ENCODE measurements at regions not wholly inside any gene's neighbourhood (a gene's known extent, or its start where the extent isn't known, plus 50 kb on each side); places are given as distances from the start of the nearest gene placed in this dataset.

DNA sequence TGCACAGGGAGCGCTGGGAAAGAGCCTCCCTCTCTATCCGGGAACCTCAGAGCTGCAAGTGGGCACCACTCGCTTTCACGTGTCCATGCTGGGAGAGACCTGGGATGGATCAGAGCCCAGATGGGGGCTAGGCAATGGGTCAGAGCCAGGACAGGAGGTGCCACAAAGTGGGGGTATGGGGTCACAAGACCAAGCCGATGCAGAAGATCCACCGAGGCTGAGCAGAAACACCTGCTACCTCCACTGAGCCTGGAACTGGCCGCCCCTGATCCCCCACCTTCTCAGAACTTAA lies 180.9 kb upstream of the SFSWAP start:
- H3K27ac ChIP-seq, result no peak overlapping the region
- ATAC-seq (no peak), DNase-seq (no peak)
- H3K36me3 ChIP-seq (replicated peaks in 1 of 2; ENCODE audit: insufficient read depth in 1 of 2, low read depth in 2 of 2), result no peaks in the 10 kb centered on the region
- WGBS, 2 donors, result 63 to 74% methylated on average over 3 to 7 of the region's 7 CpGs
- no peaks in the 10 kb centered on the region for H3K9me3 ChIP-seq
- no peak for TF ChIP-seq POLR2A (IDR thresholded peaks at IDR 0.05)
- TF ChIP-seq, protein P1, sequence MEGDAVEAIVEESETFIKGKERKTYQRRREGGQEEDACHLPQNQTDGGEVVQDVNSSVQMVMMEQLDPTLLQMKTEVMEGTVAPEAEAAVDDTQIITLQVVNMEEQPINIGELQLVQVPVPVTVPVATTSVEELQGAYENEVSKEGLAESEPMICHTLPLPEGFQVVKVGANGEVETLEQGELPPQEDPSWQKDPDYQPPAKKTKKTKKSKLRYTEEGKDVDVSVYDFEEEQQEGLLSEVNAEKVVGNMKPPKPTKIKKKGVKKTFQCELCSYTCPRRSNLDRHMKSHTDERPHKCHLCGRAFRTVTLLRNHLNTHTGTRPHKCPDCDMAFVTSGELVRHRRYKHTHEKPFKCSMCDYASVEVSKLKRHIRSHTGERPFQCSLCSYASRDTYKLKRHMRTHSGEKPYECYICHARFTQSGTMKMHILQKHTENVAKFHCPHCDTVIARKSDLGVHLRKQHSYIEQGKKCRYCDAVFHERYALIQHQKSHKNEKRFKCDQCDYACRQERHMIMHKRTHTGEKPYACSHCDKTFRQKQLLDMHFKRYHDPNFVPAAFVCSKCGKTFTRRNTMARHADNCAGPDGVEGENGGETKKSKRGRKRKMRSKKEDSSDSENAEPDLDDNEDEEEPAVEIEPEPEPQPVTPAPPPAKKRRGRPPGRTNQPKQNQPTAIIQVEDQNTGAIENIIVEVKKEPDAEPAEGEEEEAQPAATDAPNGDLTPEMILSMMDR (IDR thresholded peaks at IDR 0.05), result no peak
- H3K4me3 ChIP-seq, result no peak overlapping the region
- H3K4me1 ChIP-seq, result no peaks in the 10 kb centered on the region
- intact Hi-C loops (cut with DNase I), result no loop called here
- H3K27me3 ChIP-seq, result no peaks in the 10 kb centered on the region

DNA sequence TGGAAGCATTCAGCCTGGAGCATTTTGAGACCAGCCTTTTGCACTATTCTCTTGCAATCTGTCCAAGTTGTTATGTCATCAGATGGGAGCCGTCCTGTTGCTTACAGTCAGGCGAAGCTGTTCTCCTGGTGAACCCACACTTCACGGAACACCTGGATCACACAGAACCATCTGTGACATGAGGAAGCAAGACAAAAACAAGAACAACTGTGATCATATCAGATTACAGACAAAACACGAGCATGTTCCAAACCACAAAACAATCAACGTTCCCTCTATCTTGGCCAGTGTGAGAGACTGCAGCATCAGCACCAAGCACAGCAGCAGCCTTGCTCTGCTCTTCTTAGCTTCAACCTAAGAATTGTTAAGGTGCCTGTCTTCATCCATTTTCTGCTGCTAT lies 180.5 kb upstream of the SFSWAP start:
- Histone ChIP-seq H3K9me3 (no peaks in the 10 kb centered on the region), H3K4me3 (no peak overlapping the region), H3K36me3 (replicated peaks in 1 of 2; ENCODE audit: insufficient read depth in 1 of 2, low read depth in 2 of 2) (no peaks in the 10 kb centered on the region), H3K27ac (no peak overlapping the region), H3K27me3 (no peaks in the 10 kb centered on the region), H3K4me1 (no peaks in the 10 kb centered on the region)
- intact Hi-C loops (cut with DNase I), result no loop called here
- 41 to 53% methylated on average over 5 of the region's 5 CpGs for WGBS, 2 donors
- ATAC-seq (no peak), DNase-seq (no peak)
- TF ChIP-seq, protein P1 (IDR thresholded peaks at IDR 0.05), result no peak

DNA sequence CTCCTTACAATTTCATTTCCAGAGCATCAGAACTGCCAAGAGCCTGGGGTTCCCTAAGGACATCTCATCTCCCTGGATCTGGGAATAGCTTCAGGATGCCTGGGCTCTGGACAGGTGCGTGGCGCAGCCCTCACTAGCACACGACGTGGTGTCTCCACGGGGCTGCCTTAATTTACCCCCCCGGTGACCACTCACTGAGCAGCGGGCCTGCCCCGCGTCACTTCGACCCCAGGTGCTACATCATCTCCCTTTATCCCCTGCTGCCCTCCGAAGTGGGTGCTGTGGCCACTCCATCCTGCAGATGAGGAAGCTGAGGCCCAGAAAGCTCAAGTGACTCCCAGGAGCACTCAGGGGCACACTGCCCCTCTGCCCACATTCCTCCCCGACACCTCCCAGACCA lies 177.8 kb upstream of the SFSWAP start:
- H3K9me3 ChIP-seq, result no peaks in the 10 kb centered on the region
- ATAC-seq (no peak), DNase-seq (no peak)
- no peaks in the 10 kb centered on the region for H3K36me3 ChIP-seq (replicated peaks in 1 of 2; ENCODE audit: insufficient read depth in 1 of 2, low read depth in 2 of 2)
- no peak for TF ChIP-seq POLR2A (IDR thresholded peaks at IDR 0.05)
- TF ChIP-seq, protein P1 (IDR thresholded peaks at IDR 0.05), result no peak
- no peak overlapping the region for H3K27ac ChIP-seq
- WGBS, 2 donors, result 60 to 90% methylated on average over 12 of the region's 12 CpGs
- H3K4me1 ChIP-seq, result no peaks in the 10 kb centered on the region
- H3K4me3 ChIP-seq, result no peak overlapping the region
- no peaks in the 10 kb centered on the region for H3K27me3 ChIP-seq
- intact Hi-C loops (cut with DNase I), result no loop called here

DNA sequence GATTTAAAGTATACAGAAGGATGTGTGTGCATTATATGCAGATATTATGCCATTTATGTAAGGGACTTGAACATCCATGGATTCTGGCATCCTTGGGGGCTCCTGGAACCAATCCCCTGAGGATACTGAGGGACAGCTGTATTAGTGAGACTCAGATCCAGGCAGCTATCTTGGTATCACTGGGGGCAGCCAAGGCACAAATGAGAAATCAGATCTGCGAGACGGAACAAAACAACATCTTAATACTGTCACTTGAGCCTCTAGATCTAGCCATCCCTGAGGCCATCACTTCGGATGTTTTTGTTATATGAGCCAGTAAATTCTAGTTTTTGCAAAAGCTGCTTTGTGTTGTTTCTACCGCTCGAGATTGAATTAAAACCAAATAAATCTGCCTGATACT lies 175.1 kb upstream of the SFSWAP start:
- H3K4me1 ChIP-seq, result no peaks in the 10 kb centered on the region
- no peak overlapping the region for H3K4me3 ChIP-seq
- WGBS, 2 donors, result 79 to 82% methylated on average over 5 of the region's 5 CpGs
- no peaks in the 10 kb centered on the region for H3K9me3 ChIP-seq
- no peak overlapping the region for H3K27ac ChIP-seq
- TF ChIP-seq POLR2A (IDR thresholded peaks at IDR 0.05), result no peak
- TF ChIP-seq, protein P1 (IDR thresholded peaks at IDR 0.05), result no peak
- no peaks in the 10 kb centered on the region for H3K27me3 ChIP-seq
- no peaks in the 10 kb centered on the region for H3K36me3 ChIP-seq (replicated peaks in 1 of 2; ENCODE audit: insufficient read depth in 1 of 2, low read depth in 2 of 2)
- DNase-seq, result no peak
- intact Hi-C loops (cut with DNase I), result no loop called here
- no peak for ATAC-seq

DNA sequence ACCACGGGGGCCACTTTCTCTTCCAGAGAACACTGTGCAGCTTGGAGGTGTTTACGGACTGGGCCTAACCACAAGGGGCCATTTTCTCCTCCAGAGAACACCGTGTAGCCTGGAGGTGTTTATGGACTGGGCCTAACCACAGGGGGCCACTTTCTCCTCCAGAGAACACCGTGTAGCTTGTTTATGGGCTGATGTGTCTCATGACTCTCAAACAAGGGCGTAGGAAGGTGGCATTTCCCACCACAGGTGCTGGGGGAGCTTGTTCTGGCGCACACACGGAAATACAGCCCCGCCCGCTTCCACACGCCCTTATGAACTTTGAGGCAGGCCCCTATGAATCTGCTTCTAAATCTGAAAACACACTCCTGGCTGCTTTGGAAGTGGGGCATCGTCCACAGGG lies 174.6 kb upstream of the SFSWAP start:
- H3K36me3 ChIP-seq (replicated peaks in 1 of 2; ENCODE audit: insufficient read depth in 1 of 2, low read depth in 2 of 2), result no peaks in the 10 kb centered on the region
- intact Hi-C loops (cut with DNase I), result no loop called here
- TF ChIP-seq POLR2A (IDR thresholded peaks at IDR 0.05), result no peak
- TF ChIP-seq, protein P1 (IDR thresholded peaks at IDR 0.05), result no peak
- WGBS, 2 donors, result 70 to 73% methylated on average over 11 of the region's 11 CpGs
- no peaks in the 10 kb centered on the region for H3K4me1 ChIP-seq
- ATAC-seq, result no peak
- no peaks in the 10 kb centered on the region for H3K9me3 ChIP-seq
- no peak overlapping the region for H3K4me3 ChIP-seq
- no peak overlapping the region for H3K27ac ChIP-seq
- no peak for DNase-seq
- no peaks in the 10 kb centered on the region for H3K27me3 ChIP-seq
